NCI-H146 (cell line): ENCODE measurements at regions not wholly inside any gene's neighbourhood (a gene's known extent, or its start where the extent isn't known, plus 50 kb on each side); places are given as distances from the start of the nearest gene placed in this dataset.
"Not testable (repeated sequence)": the region's sequence is repeated elsewhere in the genome, so short reads cannot be mapped to it uniquely, and the experiment has no call there.

Experiments
- DNase-seq: peaks from one replicate; lab custom pipeline; 2025; lab: John Stamatoyannopoulos, UW

DNA sequence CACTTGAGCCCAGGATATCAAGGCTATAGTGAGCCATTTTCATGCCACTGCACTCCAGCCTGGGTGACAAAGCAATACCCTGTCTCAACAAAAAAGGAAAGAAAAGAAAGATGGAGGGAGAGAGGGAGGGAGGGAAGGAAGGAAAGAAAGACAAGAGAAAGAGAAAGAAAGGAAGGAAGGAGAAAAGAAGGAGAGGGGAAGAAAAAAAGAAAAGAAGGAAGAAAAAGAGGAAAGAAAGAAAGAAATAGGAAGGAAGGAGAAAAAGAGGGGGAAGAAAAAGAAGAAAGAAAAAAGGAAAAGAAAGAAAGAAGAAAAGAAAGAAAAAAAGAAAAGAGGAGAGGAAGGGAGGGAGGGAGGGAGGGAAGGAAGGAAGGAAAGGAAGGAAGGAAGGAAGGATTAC is 321.5 kb upstream of the CNTNAP2 start:
- no peak for DNase-seq

DNA sequence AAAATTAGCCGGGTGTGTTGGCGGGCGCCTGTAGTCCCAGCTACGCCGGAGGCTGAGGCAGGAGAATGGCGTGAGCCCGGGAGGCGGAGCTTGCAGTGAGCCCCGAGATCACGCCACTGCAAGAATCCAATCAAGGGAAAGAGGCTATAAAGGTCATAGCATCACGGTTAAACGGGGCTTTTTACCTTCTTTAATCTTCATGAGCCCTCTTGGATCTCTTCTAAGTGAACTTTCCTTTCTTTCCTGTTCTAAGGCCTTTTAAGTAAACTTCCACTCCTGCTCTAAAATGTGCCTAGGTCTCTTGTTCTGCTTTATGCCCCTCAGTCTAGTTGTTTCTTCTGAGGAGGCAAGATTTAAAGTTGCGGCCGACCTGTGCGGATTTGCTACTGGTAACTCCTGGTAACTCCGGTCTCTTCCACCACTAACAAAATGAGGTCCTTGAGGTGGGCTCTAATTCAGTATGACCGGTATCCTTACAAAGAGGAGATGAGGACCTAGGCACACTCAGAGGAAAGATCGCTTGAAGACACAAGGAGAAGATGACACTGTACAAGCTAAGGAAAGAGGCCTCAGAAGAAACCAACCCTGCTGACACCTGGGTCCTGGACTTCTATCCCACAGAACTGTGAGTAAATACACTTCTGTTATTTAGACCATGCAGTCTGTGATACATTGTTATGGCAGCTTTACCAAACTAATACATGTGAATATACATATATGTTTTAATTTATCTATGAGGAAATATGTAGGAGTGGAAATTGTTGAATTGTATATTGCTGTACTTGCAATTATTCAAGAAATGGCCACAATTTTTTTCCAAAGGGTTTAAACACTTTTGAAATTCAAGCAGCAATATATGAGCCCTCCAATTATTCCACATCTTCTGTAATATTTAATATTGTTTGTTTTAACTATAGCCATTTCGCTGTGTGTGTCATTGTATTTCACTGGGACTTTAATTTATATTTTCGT is 331.5 kb upstream of the CNTNAP2 start:
- no peak for DNase-seq

DNA sequence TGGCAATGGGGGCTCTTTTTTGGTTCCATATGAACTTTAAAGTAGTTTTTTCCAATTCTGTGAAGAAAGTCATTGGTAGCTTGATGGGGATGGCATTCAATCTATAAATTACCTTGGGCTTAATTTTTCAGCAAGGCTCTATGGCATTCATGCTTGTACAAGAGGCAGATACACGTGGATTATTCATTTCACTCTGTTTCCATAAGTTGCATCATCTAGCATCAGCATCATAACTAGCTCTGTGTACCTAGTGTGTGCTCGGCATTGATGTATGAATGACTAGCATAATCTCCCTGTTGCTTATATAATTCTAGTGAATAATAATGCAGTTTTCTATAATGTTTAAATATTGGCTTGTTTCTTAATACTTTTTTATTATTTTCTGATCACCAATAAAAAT is 335.2 kb upstream of the CNTNAP2 start:
- not testable (repeated sequence) for DNase-seq

DNA sequence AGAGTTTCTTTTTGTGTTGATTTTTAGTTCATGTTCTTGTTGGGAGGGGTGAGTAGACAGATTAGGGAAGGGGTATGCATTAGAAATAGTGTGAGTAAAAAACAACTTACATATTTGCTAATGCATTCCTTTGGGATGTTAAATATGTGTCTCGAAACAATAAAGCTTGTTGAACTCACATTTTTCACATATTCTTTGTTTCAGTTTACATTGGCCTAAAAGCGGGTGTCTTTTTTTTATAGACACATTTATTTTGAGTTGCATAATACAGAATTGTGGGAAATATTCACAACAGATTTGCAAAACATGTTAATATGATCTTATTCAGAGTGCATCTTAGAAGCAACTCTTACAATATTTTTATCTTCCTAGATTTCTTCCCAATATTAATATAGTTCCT is 337.5 kb upstream of the CNTNAP2 start:
- no peak for DNase-seq

DNA sequence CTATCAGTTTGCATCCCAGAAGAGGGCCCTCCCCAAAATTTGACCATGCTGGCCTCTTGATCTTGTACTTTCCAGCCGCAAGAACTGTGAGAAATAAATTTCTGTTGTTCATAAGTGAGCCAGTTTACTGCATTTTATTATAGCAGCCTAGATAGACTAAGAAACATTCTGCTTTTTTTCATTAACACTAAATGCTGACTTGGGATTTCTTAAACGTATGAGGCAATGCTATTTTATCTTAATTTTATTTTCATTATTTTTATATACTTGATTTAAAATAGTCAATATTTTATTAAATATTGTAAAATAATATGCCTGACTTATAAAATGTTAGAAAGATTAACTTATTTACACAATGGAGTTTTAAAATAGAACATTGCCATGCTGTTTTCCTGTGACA is 341.8 kb upstream of the CNTNAP2 start:
- no peak for DNase-seq

GRCh38 chr7:145753004-145753403 is 363.6 kb upstream of the CNTNAP2 start:
- no peak for DNase-seq

DNA sequence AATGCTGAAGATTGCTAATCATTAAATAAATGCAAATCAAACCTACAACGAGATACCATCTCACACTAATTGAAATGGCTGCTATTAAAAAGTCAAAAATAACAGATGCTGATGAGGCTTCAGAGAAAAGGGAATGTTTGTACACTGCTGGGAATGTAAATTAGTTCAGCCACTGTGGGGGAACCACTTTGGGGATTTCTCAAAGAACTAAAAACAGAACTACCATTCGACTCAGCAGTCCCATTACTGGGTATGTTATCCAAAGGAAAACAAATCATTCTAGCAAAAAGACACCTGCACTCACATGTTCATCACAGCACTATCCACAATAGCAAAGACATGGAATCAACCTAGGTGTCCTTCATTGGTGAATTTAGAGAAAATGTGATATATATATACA is 379.0 kb upstream of the CNTNAP2 start:
- DNase-seq: no peak

DNA sequence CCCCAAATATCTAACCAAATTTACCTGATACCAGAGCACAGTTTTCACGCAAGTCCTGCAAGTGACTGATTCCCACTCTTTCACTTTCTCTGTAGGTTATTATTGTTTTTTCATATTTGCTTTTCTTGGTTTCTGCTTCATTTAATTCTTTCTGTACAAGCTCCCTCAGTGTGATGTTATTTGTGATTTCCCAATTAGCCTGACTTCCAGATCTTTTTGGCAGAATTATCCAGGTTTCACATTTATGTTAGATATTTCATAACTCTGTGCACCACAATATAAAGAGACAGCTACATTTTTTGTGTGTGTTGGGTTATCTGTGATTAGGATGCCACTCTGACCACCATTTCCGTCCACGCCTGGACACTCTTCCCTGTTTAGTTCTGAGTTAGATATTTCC is 381.5 kb upstream of the CNTNAP2 start:
- DNase-seq: no peak

GRCh38 chr7:145732521-145732920 is 384.1 kb upstream of the CNTNAP2 start:
- DNase-seq: no peak

DNA sequence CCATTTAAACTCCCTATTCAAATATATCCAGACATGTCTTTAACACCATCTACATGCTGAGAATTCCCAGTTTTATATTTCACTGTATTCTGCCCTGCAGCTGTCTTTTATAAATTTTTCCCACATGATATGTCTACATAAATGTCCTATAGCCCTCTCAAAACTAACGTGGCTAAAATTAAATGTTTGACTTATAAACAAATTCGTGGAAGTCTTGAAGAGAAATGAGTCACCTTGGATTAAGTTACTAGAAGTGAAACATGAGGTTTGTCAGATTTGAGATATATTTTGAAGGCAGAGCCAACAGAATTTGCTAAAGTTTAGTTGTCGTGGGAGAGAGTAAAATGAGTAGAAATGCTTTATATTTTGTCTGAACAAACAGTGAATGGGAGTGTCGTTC is 386.9 kb upstream of the CNTNAP2 start:
- DNase-seq: no peak

DNA sequence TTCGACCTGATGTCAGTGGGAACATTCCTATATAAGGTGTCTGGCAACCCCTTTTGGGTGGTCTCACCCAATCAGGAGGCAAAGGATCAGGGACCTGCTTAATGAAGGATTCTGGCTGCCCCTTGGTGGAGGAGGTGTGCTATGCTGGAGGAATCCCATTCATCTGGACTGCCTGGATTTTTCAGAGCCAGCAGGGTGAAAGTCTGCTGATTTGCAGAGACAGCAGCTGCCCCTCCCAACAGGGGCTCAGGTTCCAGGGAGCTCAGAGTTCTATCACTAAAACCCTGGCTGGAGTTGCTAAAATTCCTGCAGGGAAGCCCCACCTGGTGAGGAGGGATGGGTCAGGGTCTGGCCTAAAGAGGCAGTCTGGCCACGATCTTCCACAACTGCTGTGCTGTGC is 398.5 kb upstream of the CNTNAP2 start:
- no peak for DNase-seq

GRCh38 chr7:145700488-145700887 is 416.1 kb upstream of the CNTNAP2 start:
- DNase-seq: no peak

GRCh38 chr7:145698526-145699262 is 417.9 kb upstream of the CNTNAP2 start:
- DNase-seq: peak; percentile 37

DNA sequence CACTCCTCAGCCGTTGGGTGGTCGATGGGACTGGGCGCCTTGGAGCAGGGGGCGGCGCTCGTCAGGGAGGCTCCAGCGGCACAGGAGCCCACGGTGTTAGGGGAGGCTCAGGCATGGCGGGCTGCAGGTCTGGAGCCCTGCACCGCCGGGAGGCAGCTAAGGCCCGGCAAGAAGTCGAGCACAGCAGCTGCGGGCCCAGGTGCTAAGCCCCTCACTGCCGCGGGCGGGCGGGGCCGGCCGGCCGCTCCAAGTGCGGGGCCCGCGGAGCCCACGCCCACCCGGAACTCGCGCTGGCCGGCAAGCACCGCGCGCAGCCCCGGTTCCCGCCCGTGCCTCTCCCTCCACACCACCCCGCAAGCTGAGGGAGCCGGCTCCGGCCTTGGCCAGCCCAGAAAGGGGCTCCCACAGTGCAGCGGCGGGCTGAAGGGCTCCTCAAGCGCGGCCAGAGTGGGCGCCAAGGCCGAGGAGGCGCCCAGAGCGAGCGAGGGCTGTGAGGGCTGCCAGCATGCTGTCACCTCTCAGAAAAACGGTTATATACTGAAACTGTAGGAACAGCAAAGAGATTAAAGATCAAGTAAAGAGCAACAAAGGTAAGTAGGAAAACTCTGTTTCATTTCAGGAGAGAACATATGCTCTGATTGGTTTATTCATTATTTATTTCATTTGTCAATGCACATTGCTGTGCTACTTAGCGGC is 419.0 kb upstream of the CNTNAP2 start:
- peak; percentile 25 for DNase-seq

- no peak for DNase-seq
These were observed 420.5 kb upstream of the CNTNAP2 start for GRCh38 chr7:145696071-145696470.

DNA sequence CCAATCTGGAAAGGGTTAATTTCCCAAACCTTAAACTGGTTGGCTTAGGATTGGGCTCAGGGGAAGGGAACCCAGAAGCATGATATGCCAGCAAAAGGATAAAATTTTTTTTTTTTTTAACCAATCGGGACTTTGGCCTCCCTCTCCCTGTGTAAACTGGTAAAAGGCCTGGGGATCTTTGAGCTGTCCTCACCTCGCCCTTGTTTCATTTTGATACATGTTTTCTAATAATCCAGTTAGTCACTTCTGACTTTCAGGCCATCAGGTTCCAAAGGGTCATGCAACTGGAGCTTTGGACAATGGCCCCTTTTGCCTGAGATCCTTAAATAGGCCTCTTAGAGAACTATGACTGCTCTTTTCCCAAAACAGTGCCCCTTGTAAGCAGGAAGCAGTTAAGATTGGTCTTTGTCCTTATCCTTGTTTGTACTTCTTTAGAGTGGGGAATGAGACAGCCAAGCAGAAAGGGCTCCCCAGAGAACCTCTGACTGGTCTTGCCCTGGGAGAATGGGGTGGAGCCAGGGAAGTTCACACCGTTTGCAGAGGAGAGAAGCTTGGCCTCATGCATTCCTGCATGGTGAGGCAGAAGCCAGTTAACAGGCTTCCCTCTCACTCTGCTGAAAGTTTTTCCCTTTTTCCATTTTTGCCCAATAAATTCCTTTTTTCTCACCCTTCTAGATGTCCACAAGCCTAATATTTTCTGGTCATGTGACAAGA is 424.2 kb upstream of the CNTNAP2 start:
- DNase-seq: no peak

- no peak for DNase-seq
These were observed 425.2 kb upstream of the CNTNAP2 start for GRCh38 chr7:145691377-145691914.

DNA sequence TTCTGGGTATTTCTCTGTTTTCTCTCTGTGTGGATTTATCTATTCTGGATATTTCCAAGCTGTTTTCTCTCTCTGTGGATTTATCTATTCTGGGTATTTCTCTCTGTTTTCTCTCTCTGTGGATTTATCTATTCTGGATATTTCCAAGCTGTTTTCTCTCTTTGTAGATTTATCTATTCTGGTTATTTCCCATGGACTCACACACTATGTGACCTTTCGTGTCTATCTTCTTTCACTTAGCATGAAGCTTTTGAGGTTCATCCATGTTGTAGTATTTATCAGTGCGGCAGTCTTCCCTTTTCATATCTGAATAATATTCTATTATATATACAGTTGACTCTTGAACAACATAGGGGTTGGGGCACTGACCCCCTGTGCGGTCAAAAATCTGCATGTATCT is 435.0 kb upstream of the CNTNAP2 start:
- no peak for DNase-seq

DNA sequence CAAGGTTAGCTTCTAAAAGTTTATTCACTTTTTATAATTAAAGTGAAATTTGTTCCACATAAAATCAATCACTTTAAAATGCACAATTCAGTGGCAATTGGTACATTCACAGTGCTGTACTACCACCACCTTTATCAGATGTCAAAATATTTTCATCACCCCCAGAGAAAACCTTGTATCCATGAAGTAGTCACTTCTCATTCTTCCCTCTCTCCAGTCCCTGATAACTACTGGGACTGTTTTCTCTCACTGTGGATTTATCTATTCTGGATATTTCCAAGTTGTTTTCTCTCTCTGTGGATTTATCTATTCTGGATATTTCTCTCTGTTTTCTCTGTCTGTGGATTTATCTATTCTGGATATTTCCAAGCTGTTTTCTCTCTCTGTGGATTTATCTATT is 435.4 kb upstream of the CNTNAP2 start:
- no peak for DNase-seq

DNA sequence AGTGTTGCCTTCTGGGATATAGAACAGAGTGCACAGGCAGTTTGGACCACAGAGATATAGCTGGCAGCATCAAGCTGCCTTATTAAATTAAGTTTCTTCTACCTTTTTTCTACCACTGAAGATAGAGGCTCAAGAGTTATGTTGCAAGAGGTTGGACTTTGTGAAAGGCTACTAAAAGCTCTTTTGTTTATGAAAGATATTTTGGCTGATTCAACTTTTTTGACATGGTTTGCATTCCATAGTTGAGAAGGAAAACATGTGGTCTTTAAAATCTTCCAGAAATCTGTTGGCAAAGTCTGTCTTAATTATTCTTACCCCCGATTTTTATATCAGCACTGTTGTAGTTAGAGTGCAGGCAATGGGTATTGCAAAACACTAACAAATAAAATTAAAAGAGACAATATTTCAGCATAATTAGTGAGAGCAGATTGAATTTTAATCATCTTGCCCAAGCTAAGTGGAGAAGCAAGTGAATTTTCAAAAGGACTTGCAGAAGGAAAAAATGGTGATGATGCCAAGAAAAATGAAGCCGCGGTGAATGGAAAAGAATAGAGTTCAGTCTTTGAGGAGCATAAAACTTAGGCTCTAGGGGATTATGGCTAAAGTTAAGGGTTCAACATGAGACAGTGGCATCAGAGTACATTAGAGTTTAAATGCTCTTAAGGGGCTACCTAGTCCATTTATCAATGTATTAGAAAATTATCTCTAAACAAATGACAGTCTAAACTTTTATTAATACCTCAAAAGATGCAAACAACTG is 450.9 kb upstream of the CNTNAP2 start:
- DNase-seq: no peak

DNA sequence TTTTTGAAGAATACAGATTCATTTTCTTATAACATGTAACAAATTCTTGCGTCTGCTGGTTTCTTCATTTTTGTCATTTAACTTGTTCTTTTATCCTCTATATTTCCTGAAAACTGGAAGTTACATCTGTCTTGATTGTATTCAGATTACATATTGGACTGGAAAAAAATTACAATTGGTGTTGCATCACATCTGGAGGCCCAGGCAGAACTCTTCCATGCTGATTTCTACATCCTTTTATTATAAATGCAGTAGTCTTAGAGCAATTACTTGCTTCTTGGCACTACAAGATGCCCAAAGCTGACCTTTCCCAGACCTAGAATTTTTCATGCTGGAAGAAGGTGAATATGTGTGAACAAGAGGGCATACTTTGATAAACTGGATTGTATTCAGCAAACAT is 460.9 kb upstream of the CNTNAP2 start:
- no peak for DNase-seq
